GM12878 (cell line): ENCODE measurements at regions not wholly inside any gene's neighbourhood (a gene's known extent, or its start where the extent isn't known, plus 50 kb on each side); places are given as distances from the start of the nearest gene placed in this dataset.

Source experiments
- BMI1 ChIP-seq: fragments of 450-650 bp; IDR thresholded peaks from 2 replicates; pipeline ENCODE4 v1.6.1; 2016; ENCODE audit warnings: mild to moderate bottlenecking, moderate library complexity, borderline replicate concordance
- EZH2 ChIP-seq: IDR thresholded peaks from 2 replicates; pipeline ENCODE4 v1.6.1; 2012; ENCODE audit warnings: low read depth, mild to moderate bottlenecking, control low read depth, inconsistent platforms, low read length, borderline replicate concordance; ENCODE audit not compliant: control insufficient read depth
- JUNB ChIP-seq: IDR thresholded peaks from 2 replicates; pipeline ENCODE4 v1.6.1; 2016; ENCODE audit warnings: antibody characterized with exemption, mild to moderate bottlenecking
- MYB ChIP-seq: fragments of 150-350 bp; IDR thresholded peaks from 2 replicates; pipeline ENCODE4 v1.6.1; 2014; ENCODE audit warnings: mild to moderate bottlenecking, low read depth, low read length, borderline replicate concordance
- NFXL1 ChIP-seq: fragments of 450-650 bp; IDR thresholded peaks from 2 replicates; pipeline ENCODE4 v1.6.1; 2017; ENCODE audit warnings: antibody characterized with exemption, mild to moderate bottlenecking, borderline replicate concordance
- NR2F1 ChIP-seq: fragments of 450-650 bp; conservative IDR thresholded peaks from 2 replicates; pipeline ENCODE4 v1.6.1; 2017; ENCODE audit warnings: mild to moderate bottlenecking
- PAX5 ChIP-seq: IDR thresholded peaks from 2 replicates; pipeline ENCODE4 v1.6.1; 2011; ENCODE audit warnings: low read depth, low read length, borderline replicate concordance
- RFX5 ChIP-seq: IDR thresholded peaks from 2 replicates; pipeline ENCODE4 v1.6.1; 2011; ENCODE audit warnings: low read depth, low read length, improper control_type of control experiment
- RUNX3 ChIP-seq: IDR thresholded peaks from 2 replicates; pipeline ENCODE4 v1.6.1; 2012; ENCODE audit warnings: low read length, inconsistent platforms
- TARDBP ChIP-seq: IDR thresholded peaks from 2 replicates; pipeline ENCODE4 v1.6.1; 2016; ENCODE audit warnings: borderline replicate concordance
- ZNF217 ChIP-seq: fragments of 450-650 bp; IDR thresholded peaks from 2 replicates; pipeline ENCODE4 v1.6.1; 2017; ENCODE audit warnings: antibody characterized with exemption, mild to moderate bottlenecking
- TF ChIP-seq, protein P1 (sequence below): IDR thresholded peaks from 2 replicates; pipeline ENCODE4 v1.6.1; 2012; ENCODE audit warnings: improper control_type of control experiment, low read depth, low read length; ENCODE audit not compliant: insufficient replicate concordance
- TF ChIP-seq, protein P2 (sequence below): fragments of 450-650 bp; IDR thresholded peaks from 2 replicates; pipeline ENCODE4 v1.6.1; 2017; ENCODE audit warnings: antibody characterized with exemption, mild to moderate bottlenecking, moderate library complexity

DNA sequence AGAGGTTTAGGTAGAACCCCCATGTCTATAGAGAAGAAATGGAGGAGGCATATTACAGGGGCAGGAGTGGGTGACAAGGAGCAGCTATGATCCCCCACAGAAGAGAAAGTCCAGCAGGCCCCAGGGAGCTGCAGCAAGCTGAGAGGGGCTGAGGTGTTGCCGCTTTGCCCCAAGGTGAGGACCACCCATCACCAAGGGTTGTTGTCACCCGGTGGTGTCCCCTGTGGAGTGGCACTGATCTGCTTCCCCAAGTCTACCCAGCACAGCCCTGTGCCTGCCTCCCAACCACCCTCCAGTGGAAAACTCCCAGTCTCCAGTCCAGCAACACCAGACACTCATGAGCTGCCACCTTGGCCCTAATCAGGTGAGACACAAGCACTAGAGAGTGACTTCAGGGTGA, 149.3 kb upstream of the NOCT start (continued):
- TF ChIP-seq, protein P1, sequence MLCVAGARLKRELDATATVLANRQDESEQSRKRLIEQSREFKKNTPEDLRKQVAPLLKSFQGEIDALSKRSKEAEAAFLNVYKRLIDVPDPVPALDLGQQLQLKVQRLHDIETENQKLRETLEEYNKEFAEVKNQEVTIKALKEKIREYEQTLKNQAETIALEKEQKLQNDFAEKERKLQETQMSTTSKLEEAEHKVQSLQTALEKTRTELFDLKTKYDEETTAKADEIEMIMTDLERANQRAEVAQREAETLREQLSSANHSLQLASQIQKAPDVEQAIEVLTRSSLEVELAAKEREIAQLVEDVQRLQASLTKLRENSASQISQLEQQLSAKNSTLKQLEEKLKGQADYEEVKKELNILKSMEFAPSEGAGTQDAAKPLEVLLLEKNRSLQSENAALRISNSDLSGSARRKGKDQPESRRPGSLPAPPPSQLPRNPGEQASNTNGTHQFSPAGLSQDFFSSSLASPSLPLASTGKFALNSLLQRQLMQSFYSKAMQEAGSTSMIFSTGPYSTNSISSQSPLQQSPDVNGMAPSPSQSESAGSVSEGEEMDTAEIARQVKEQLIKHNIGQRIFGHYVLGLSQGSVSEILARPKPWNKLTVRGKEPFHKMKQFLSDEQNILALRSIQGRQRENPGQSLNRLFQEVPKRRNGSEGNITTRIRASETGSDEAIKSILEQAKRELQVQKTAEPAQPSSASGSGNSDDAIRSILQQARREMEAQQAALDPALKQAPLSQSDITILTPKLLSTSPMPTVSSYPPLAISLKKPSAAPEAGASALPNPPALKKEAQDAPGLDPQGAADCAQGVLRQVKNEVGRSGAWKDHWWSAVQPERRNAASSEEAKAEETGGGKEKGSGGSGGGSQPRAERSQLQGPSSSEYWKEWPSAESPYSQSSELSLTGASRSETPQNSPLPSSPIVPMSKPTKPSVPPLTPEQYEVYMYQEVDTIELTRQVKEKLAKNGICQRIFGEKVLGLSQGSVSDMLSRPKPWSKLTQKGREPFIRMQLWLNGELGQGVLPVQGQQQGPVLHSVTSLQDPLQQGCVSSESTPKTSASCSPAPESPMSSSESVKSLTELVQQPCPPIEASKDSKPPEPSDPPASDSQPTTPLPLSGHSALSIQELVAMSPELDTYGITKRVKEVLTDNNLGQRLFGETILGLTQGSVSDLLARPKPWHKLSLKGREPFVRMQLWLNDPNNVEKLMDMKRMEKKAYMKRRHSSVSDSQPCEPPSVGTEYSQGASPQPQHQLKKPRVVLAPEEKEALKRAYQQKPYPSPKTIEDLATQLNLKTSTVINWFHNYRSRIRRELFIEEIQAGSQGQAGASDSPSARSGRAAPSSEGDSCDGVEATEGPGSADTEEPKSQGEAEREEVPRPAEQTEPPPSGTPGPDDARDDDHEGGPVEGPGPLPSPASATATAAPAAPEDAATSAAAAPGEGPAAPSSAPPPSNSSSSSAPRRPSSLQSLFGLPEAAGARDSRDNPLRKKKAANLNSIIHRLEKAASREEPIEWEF: no peak
- TF ChIP-seq ZNF217 (no peak), MYB (no peak), EZH2 (no peak), RUNX3 (no peak), RFX5 (no peak), TARDBP (no peak), PAX5 (no peak), BMI1 (no peak), NFXL1 (no peak), JUNB (no peak), NR2F1 (no peak)
- TF ChIP-seq, protein P2, sequence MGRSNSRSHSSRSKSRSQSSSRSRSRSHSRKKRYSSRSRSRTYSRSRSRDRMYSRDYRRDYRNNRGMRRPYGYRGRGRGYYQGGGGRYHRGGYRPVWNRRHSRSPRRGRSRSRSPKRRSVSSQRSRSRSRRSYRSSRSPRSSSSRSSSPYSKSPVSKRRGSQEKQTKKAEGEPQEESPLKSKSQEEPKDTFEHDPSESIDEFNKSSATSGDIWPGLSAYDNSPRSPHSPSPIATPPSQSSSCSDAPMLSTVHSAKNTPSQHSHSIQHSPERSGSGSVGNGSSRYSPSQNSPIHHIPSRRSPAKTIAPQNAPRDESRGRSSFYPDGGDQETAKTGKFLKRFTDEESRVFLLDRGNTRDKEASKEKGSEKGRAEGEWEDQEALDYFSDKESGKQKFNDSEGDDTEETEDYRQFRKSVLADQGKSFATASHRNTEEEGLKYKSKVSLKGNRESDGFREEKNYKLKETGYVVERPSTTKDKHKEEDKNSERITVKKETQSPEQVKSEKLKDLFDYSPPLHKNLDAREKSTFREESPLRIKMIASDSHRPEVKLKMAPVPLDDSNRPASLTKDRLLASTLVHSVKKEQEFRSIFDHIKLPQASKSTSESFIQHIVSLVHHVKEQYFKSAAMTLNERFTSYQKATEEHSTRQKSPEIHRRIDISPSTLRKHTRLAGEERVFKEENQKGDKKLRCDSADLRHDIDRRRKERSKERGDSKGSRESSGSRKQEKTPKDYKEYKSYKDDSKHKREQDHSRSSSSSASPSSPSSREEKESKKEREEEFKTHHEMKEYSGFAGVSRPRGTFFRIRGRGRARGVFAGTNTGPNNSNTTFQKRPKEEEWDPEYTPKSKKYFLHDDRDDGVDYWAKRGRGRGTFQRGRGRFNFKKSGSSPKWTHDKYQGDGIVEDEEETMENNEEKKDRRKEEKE: no peak
